H1 (cell line): ENCODE measurements at regions not wholly inside any gene's neighbourhood (a gene's known extent, or its start where the extent isn't known, plus 50 kb on each side); places are given as distances from the start of the nearest gene placed in this dataset.

ENCODE experiments used
- CTCF ChIA-PET: fragments of 300-600 bp; sonication (Branson Sonifier 250); formaldehyde crosslinking; loops from one replicate; lab custom pipeline; 2021; ENCODE audit not compliant: partially characterized antibody; lab: Charles Lee
- POLR2A ChIA-PET: fragments of 300-600 bp; sonication (Branson Sonifier 250); formaldehyde crosslinking; loops from one replicate; lab custom pipeline; 2021; ENCODE audit warnings: inconsistent platforms; ENCODE audit not compliant: partially characterized antibody; lab: Charles Lee
- DNase-seq, 2 experiments: peaks; one replicate each; pipeline versions ENCODE4 v3.0.0 to v3.0.0-alpha.2; 2010 to 2022; ENCODE audit warnings: low spot score in 2 of 2, low read depth in 1 of 2, mixed read lengths in 1 of 2
- FAIRE-seq: peaks from 2 replicates; lab custom pipeline; 2011; peaks lifted over from hg19 to GRCh38; lab: Jason Lieb, UNC
- H2AFZ ChIP-seq: 2 replicates; pipeline ENCODE4 v1.8.1; 2012; ENCODE audit warnings: low read length, inconsistent platforms
- H2AK5ac ChIP-seq: 2 replicates; pipeline ENCODE4 v1.6.1; 2013; ENCODE audit warnings: low read depth, low read length
- H2BK120ac ChIP-seq: replicated peaks from 2 replicates; pipeline ENCODE3; 2013; ENCODE audit warnings: low read depth, low read length, inconsistent platforms
- H2BK12ac ChIP-seq: 2 replicates; pipeline ENCODE4 v1.6.1; 2013; ENCODE audit warnings: low read depth, low read length
- H2BK15ac ChIP-seq: 2 replicates; pipeline ENCODE4 v1.6.1; 2013; ENCODE audit warnings: low read length
- H2BK20ac ChIP-seq: 2 replicates; pipeline ENCODE4 v1.6.1; 2013; ENCODE audit warnings: low read length
- H2BK5ac ChIP-seq: 2 replicates; pipeline ENCODE4 v1.6.1; 2013; ENCODE audit warnings: low read depth, low read length
- H3K14ac ChIP-seq: 2 replicates; pipeline ENCODE4 v1.6.1; 2013; ENCODE audit warnings: inconsistent platforms; ENCODE audit not compliant: insufficient read length
- H3K18ac ChIP-seq: 2 replicates; pipeline ENCODE4 v1.6.1; 2013; ENCODE audit warnings: low read length; ENCODE audit errors: extremely low read depth
- H3K23ac ChIP-seq: 2 replicates; pipeline ENCODE4 v1.6.1; 2013; ENCODE audit warnings: inconsistent platforms; ENCODE audit not compliant: insufficient read length
- H3K23me2 ChIP-seq: 2 replicates; pipeline ENCODE4 v1.6.1; 2013; ENCODE audit warnings: low read depth, low read length
- H3K27ac ChIP-seq: 2 replicates; pipeline ENCODE4 v1.6.1; 2011; ENCODE audit warnings: low read depth, low read length, inconsistent platforms
- H3K27me3 ChIP-seq, 4 experiments: replicated peaks in 1 of 4; 1 replicate in 1 of 4; 2 replicates in 3 of 4; pipeline versions ENCODE4 v1.6.1 to v1.8.1; 2011 to 2013; ENCODE audit warnings: low read length in 3 of 4, mild to moderate bottlenecking in 3 of 4, inconsistent platforms in 2 of 4, mixed read lengths in 2 of 4, moderate library complexity in 1 of 4; ENCODE audit not compliant: control insufficient read depth in 3 of 4, insufficient read depth in 3 of 4; ENCODE audit errors: extremely low read depth in 1 of 4
- H3K36me3 ChIP-seq, 4 experiments: 2 replicates each; pipeline versions ENCODE4 v1.6.1 to v1.8.1; 2011 to 2013; ENCODE audit warnings: mild to moderate bottlenecking in 4 of 4, low read length in 3 of 4, moderate library complexity in 2 of 4, control low read depth in 1 of 4, inconsistent platforms in 1 of 4; ENCODE audit not compliant: insufficient read depth in 4 of 4, control insufficient read depth in 2 of 4
- H3K4ac ChIP-seq: replicated peaks from 2 replicates; pipeline ENCODE3; 2013; ENCODE audit warnings: low read length, low read depth, mixed read lengths, inconsistent platforms; ENCODE audit not compliant: insufficient read length
- H3K4me1 ChIP-seq, 4 experiments: replicated peaks in 1 of 4; 1 replicate in 1 of 4; 2 replicates in 3 of 4; pipeline versions ENCODE4 v1.6.1 to v1.8.1; 2011 to 2013; ENCODE audit warnings: low read length in 3 of 4, inconsistent platforms in 2 of 4, mixed read lengths in 1 of 4; ENCODE audit not compliant: insufficient read depth in 4 of 4, control insufficient read depth in 3 of 4
- H3K4me2 ChIP-seq, 2 experiments: 2 replicates each; pipeline versions ENCODE4 v1.6.1 to v1.8.1; 2011 to 2013; ENCODE audit warnings: low read depth in 2 of 2, low read length in 2 of 2, control low read depth in 1 of 2, inconsistent platforms in 1 of 2, mild to moderate bottlenecking in 1 of 2; ENCODE audit not compliant: insufficient read depth in 1 of 2
- H3K4me3 ChIP-seq, 4 experiments: fragments of 200-600, 300-600 bp in 1 of 4; sonication (generic), shearing (Covaris generic), sonication (Bioruptor Twin) in 1 of 4; 2 replicates each; pipeline versions ENCODE4 v1.5.1 to v1.8.1; 2011 to 2016; ENCODE audit warnings: low read length in 4 of 4, low read depth in 3 of 4, control low read depth in 2 of 4, inconsistent platforms in 2 of 4, mild to moderate bottlenecking in 2 of 4, mixed read lengths in 1 of 4, moderate library complexity in 1 of 4; ENCODE audit not compliant: insufficient read depth in 2 of 4; ENCODE audit errors: extremely low read depth in 1 of 4
- H3K56ac ChIP-seq: replicated peaks from 2 replicates; pipeline ENCODE3; 2013; ENCODE audit warnings: low read depth, mild to moderate bottlenecking, mixed read lengths, low read length, inconsistent platforms; ENCODE audit not compliant: insufficient read length
- H3K79me1 ChIP-seq: 2 replicates; pipeline ENCODE4 v1.6.1; 2013; ENCODE audit warnings: low read depth, low read length, control low read depth
- H3K79me2 ChIP-seq, 2 experiments: 2 replicates each; pipeline versions ENCODE4 v1.6.1 to v1.8.1; 2012 to 2013; ENCODE audit warnings: low read length in 2 of 2, mild to moderate bottlenecking in 2 of 2, inconsistent platforms in 1 of 2; ENCODE audit not compliant: insufficient read depth in 2 of 2, control insufficient read depth in 1 of 2
- H3K9ac ChIP-seq, 4 experiments: replicated peaks in 1 of 4; 1 replicate in 1 of 4; 2 replicates in 3 of 4; pipeline versions ENCODE4 v1.6.1 to v1.8.1; 2011 to 2013; ENCODE audit warnings: low read depth in 3 of 4, low read length in 3 of 4, control low read depth in 2 of 4, mild to moderate bottlenecking in 2 of 4, moderate library complexity in 2 of 4, inconsistent platforms in 1 of 4; ENCODE audit errors: extremely low read depth in 1 of 4
- H3K9me3 ChIP-seq, 2 experiments: 2 replicates each; pipeline versions ENCODE4 v1.6.1 to v1.8.1; 2012 to 2013; ENCODE audit warnings: mild to moderate bottlenecking in 2 of 2, moderate library complexity in 2 of 2, control low read depth in 1 of 2, inconsistent platforms in 1 of 2, low read depth in 1 of 2, low read length in 1 of 2, mixed read lengths in 1 of 2; ENCODE audit not compliant: insufficient read depth in 2 of 2
- H4K20me1 ChIP-seq, 2 experiments: replicated peaks in 1 of 2; 2 replicates each; pipeline versions ENCODE3 to v1.8.1; 2011 to 2013; ENCODE audit warnings: inconsistent platforms in 2 of 2, low read length in 2 of 2, mild to moderate bottlenecking in 1 of 2; ENCODE audit not compliant: insufficient read depth in 2 of 2, control insufficient read depth in 1 of 2
- H4K5ac ChIP-seq: 2 replicates; pipeline ENCODE4 v1.6.1; 2013; ENCODE audit warnings: low read length, low read depth, mixed read lengths, inconsistent platforms; ENCODE audit not compliant: insufficient read length
- H4K8ac ChIP-seq: 2 replicates; pipeline ENCODE4 v1.8.0; 2013; ENCODE audit warnings: mild to moderate bottlenecking, moderate library complexity, low read length, inconsistent platforms; ENCODE audit not compliant: insufficient read depth; ENCODE audit errors: extremely low read depth
- H4K91ac ChIP-seq: replicated peaks from 2 replicates; pipeline ENCODE3; 2013; ENCODE audit warnings: low read length, mixed read lengths, inconsistent platforms; ENCODE audit not compliant: insufficient read length
- ASH2L ChIP-seq: fragments of 200-600, 300-600 bp; sonication (generic); IDR thresholded peaks from one replicate; pipeline ENCODE4 v1.7.1; 2017; ENCODE audit warnings: low read length
- BCL11A ChIP-seq, 2 experiments: IDR thresholded peaks; one replicate each; pipeline ENCODE4 v1.6.1; 2011; ENCODE audit warnings: low read depth in 2 of 2, low read length in 2 of 2, mild to moderate bottlenecking in 2 of 2
- BRCA1 ChIP-seq: IDR thresholded peaks from 2 replicates; pipeline ENCODE4 v1.6.1; 2012; ENCODE audit warnings: low read depth, low read length, improper control_type of control experiment
- CREB1 ChIP-seq: IDR thresholded peaks from 2 replicates; pipeline ENCODE4 v1.6.1; 2012; ENCODE audit warnings: inconsistent platforms
- HDAC2 ChIP-seq, 2 experiments: fragments of 300-600 bp in 1 of 2; sonication (generic) in 1 of 2; IDR thresholded peaks; 2 replicates each; pipeline ENCODE4 v1.6.1; 2011 to 2012; ENCODE audit warnings: low read depth in 2 of 2, low read length in 2 of 2, mild to moderate bottlenecking in 2 of 2, moderate library complexity in 2 of 2, borderline replicate concordance in 1 of 2, inconsistent platforms in 1 of 2
- KDM1A ChIP-seq: fragments of 200-600, 300-600 bp; sonication (generic); IDR thresholded peaks from 2 replicates; pipeline ENCODE4 v1.7.1; 2016; ENCODE audit warnings: mild to moderate bottlenecking, low read length, borderline replicate concordance
- MAFK ChIP-seq: IDR thresholded peaks from 2 replicates; pipeline ENCODE4 v1.6.1; 2012; ENCODE audit warnings: low read depth, mild to moderate bottlenecking, improper control_type of control experiment, low read length
- POLR2AphosphoS5 ChIP-seq: IDR thresholded peaks from 2 replicates; pipeline ENCODE4 v1.6.1; 2011; ENCODE audit warnings: low read depth, low read length
- SIN3A ChIP-seq, 2 experiments: IDR thresholded peaks in 1 of 2; conservative IDR thresholded peaks in 1 of 2; 2 replicates each; pipeline ENCODE4 v1.6.1; 2011 to 2012; ENCODE audit warnings: low read length in 2 of 2, improper control_type of control experiment in 1 of 2, low read depth in 1 of 2, mild to moderate bottlenecking in 1 of 2
- SIRT6 ChIP-seq: IDR thresholded peaks from one replicate; pipeline ENCODE4 v1.7.1; 2012; ENCODE audit warnings: low read length, inconsistent platforms
- TAF1 ChIP-seq: IDR thresholded peaks from 2 replicates; pipeline ENCODE4 v1.6.1; 2011; ENCODE audit warnings: mild to moderate bottlenecking, low read depth, low read length
- YY1 ChIP-seq: IDR thresholded peaks from 2 replicates; pipeline ENCODE4 v1.6.1; 2011; ENCODE audit warnings: low read depth, mild to moderate bottlenecking, low read length
- WGBS, 2 experiments: shearing (Covaris generic) in 1 of 2; methylation state at CpG; one replicate each; pipeline versions ENCODE4 v1.1.6 to v1.1.7; 2013 to 2015; ENCODE audit warnings: low lambda C conversion rate in 2 of 2, mixed read lengths in 2 of 2, inconsistent platforms in 1 of 2, low coverage in 1 of 2, missing lambda C conversion rate in 1 of 2; ENCODE audit not compliant: insufficient replicate concordance in 2 of 2, insufficient coverage in 1 of 2, insufficient read length in 1 of 2; ENCODE audit errors: extremely low coverage in 1 of 2, missing lambda C conversion rate in 1 of 2; 5-methylcytosine and 5-hydroxymethylcytosine counted together
- TF ChIP-seq, protein P1 (sequence below): IDR thresholded peaks from 2 replicates; pipeline ENCODE4 v1.6.1; 2012; ENCODE audit warnings: inconsistent platforms
- TF ChIP-seq, protein P2 (sequence below): IDR thresholded peaks from 2 replicates; pipeline ENCODE4 v1.6.1; 2011; ENCODE audit warnings: low read depth, mild to moderate bottlenecking, low read length; ENCODE audit not compliant: insufficient read depth

DNA sequence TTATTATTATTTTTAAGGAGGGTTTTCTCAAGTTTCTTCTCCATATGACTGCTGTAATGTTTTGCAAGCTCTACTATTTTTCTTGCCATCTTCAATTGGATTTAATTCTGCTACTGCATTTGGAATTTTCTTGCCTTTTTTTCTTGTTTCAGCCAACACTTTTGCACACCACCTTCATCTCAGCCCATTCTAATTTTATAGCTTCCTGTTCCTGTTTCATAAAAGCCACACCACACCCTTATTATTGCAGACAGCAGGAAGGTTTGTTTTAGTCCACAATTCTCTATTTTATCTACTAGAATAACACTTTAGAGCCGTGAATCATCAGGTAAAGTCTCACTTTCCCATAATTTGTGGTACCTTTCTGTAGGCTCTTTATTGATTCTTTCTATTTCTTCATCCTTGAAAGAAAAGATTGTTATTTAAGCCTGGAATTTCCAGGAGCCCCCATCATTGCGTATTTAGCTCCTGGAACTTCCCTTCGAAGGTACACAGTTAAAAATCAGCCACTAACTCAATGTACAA lies 209.3 kb upstream of the TBX20 start:
- DNase-seq: no peak
- ChIA-PET CTCF (interaction anchor here (0.9 kb wide), 1 partner anchor 38 kb away, joined by 3 read pairs; no protein-coding TSS in a partner anchor), POLR2A (no interaction called here)
- no peaks in the 10 kb centered on the region for H3K9me3 ChIP-seq
- TF ChIP-seq ASH2L (no peak), SIRT6 (no peak), POLR2AphosphoS5 (no peak), HDAC2 (IDR thresholded peaks at IDR 0.05; ENCODE audit: borderline replicate concordance in 1 of 2, low read depth in 2 of 2, low read length in 2 of 2) (no peak), SIN3A (conservative IDR thresholded peaks at IDR 0.05 in 1 of 2, IDR thresholded peaks at IDR 0.05 in 1 of 2; ENCODE audit: low read depth in 1 of 2, low read length in 2 of 2) (no peak), KDM1A (no peak), CREB1 (no peak), MAFK (no peak), YY1 (no peak), BCL11A (IDR thresholded peaks at IDR 0.05; ENCODE audit: low read depth in 2 of 2, low read length in 2 of 2) (no peak), BRCA1 (no peak), TAF1 (no peak)
- TF ChIP-seq, protein P1, sequence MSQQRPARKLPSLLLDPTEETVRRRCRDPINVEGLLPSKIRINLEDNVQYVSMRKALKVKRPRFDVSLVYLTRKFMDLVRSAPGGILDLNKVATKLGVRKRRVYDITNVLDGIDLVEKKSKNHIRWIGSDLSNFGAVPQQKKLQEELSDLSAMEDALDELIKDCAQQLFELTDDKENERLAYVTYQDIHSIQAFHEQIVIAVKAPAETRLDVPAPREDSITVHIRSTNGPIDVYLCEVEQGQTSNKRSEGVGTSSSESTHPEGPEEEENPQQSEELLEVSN: no peak
- TF ChIP-seq, protein P2, sequence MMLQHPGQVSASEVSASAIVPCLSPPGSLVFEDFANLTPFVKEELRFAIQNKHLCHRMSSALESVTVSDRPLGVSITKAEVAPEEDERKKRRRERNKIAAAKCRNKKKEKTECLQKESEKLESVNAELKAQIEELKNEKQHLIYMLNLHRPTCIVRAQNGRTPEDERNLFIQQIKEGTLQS: no peak
- peaks cover 0 to 7% (median 2%) of the 10 kb centered on the region in 4 experiments; a peak in 2 of 7 replicates for H3K4me1 ChIP-seq
- H2AFZ ChIP-seq: no peak overlapping the region
- H3K79me2 ChIP-seq: no peaks in the 10 kb centered on the region
- no peak overlapping the region for H4K5ac ChIP-seq
- H2BK20ac ChIP-seq: no peak overlapping the region
- no peaks in the 10 kb centered on the region for H3K27me3 ChIP-seq
- no peaks in the 10 kb centered on the region for H3K79me1 ChIP-seq
- no peak overlapping the region for H2BK5ac ChIP-seq
- no peak overlapping the region for H3K9ac ChIP-seq
- no peak overlapping the region for H2BK120ac ChIP-seq
- H3K23me2 ChIP-seq: no peaks in the 10 kb centered on the region
- H3K4me2 ChIP-seq: no peak overlapping the region
- no peak overlapping the region for H3K4ac ChIP-seq
- no peak overlapping the region for H2BK12ac ChIP-seq
- no peak overlapping the region for H3K18ac ChIP-seq
- H3K56ac ChIP-seq: no peak overlapping the region
- no peaks in the 10 kb centered on the region for H3K36me3 ChIP-seq
- 86% methylated on average over 3 of the region's 3 CpGs; no CpG with 5 or more reads in 1 of the 2 experiments for WGBS, 2 experiments
- H2BK15ac ChIP-seq: no peak overlapping the region
- no peak overlapping the region for H3K23ac ChIP-seq
- no peak for FAIRE-seq
- H3K14ac ChIP-seq: no peak overlapping the region
- H3K4me3 ChIP-seq: no peak overlapping the region
- no peak overlapping the region for H4K8ac ChIP-seq
- no peaks in the 10 kb centered on the region for H4K20me1 ChIP-seq
- no peak overlapping the region for H2AK5ac ChIP-seq
- H4K91ac ChIP-seq: no peak overlapping the region
- H3K27ac ChIP-seq: no peak overlapping the region
